ENCODE measurements at regions not wholly inside any gene's neighbourhood (a gene's known extent, or its start where the extent isn't known, plus 50 kb on each side); places are given as distances from the start of the nearest gene placed in this dataset.

DNA sequence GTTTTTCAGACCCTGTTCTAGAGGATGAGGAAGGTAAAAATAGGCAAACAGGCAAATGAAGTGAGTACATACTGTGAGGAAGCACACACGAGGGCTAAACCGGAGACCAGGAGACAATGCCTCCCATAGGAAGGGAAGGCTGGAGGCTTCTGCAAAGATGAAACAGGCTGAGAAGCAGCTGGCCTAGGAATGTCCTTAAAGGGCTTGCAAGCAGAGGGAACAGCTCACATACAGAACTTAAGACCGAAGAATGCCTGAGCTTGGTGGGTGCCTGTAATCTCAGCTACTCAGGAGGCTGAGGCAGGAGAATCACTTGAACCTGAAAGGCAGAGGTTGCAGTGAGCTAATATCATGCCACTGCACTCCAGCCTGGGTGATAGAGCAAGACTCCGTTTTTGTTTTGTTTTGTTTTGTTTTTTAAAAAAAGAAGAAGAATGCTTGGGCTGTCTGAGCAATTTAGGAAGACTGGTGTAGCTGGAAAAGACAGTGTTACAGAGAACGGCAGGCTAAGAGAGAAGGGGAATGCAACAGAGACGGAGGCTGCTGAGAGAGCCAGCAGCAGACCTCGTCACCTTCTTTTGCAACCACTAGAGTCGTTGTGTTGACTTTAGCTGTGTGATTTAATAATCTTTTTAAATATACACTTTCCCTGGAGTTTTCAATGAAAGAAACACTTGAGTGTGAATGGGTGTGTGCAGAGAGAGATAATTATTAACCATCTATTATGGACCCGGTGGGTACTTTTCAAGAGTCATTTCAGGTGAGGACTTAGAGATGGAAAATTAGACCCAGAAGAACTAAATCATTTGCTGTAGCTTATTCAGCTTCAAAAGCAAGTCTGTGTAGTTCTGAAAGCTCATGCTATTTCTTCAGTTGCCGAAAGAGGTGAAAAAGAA is 232.8 kb downstream of the GALR1 start:
- TF ChIP-seq POLR2AphosphoS5 (IDR thresholded peaks at IDR 0.05; ENCODE audit: low read depth, low read length) (no peak), TAF1 (IDR thresholded peaks at IDR 0.05; ENCODE audit: borderline replicate concordance, low read depth, low read length) (no peak), POLR2A (IDR thresholded peaks at IDR 0.05; ENCODE audit: low read depth, low read length) (no peak)

Measured in GM12892 (cell line).